ENCODE measurements at regions not wholly inside any gene's neighbourhood (a gene's known extent, or its start where the extent isn't known, plus 50 kb on each side); places are given as distances from the start of the nearest gene placed in this dataset.

DNA sequence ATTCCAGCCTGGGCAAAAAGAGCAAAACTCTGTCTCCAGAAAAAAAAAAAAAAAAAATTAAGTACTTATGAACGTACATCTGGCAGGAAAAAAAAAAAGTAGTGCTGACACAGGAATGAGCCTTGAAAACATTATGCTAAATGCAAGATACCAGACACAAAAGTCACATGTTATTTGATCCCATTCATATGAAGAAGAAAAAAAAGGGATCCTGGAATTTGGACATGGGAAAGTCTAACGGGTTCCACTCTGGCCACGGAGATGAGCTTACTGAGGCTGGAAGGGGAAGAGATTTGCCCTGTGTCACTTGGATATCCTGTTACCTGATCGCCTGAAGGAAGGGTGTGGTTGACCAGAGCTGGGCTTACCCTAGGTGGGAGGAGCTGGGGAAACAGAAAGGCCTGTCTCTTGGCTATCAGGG is 251.9 kb downstream of the PARN start:
- TF ChIP-seq, protein P1, sequence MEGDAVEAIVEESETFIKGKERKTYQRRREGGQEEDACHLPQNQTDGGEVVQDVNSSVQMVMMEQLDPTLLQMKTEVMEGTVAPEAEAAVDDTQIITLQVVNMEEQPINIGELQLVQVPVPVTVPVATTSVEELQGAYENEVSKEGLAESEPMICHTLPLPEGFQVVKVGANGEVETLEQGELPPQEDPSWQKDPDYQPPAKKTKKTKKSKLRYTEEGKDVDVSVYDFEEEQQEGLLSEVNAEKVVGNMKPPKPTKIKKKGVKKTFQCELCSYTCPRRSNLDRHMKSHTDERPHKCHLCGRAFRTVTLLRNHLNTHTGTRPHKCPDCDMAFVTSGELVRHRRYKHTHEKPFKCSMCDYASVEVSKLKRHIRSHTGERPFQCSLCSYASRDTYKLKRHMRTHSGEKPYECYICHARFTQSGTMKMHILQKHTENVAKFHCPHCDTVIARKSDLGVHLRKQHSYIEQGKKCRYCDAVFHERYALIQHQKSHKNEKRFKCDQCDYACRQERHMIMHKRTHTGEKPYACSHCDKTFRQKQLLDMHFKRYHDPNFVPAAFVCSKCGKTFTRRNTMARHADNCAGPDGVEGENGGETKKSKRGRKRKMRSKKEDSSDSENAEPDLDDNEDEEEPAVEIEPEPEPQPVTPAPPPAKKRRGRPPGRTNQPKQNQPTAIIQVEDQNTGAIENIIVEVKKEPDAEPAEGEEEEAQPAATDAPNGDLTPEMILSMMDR (IDR thresholded peaks at IDR 0.05) = no peak
- no peak for TF ChIP-seq POLR2A (IDR thresholded peaks at IDR 0.05)

All from suprapubic skin (tissue), 3 donors.